ENCODE measurements at regions not wholly inside any gene's neighbourhood (a gene's known extent, or its start where the extent isn't known, plus 50 kb on each side); places are given as distances from the start of the nearest gene placed in this dataset.

DNA sequence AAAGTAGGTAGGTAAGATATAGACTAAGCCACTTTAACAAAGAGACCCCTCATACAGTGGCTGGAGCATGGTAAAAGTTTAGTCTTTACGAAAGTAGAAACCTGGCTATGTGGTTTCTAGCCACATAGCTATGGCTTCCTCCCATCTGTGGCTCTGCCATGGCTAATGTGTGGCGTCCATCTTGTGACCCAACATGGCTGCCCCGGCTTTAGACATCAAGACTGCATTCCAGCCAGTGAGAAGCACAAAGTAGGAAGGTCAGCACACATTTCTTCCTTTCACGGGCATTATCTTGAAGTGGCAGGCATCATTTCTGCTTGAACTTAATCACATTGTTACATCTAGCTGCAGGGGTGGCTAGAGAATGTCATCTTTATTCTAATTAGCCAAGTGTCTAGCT, 148.3 kb downstream of the TBX5 start:
- no peak overlapping the region for H2AFZ ChIP-seq (ENCODE audit: low read depth, low read length, poor library complexity, severe bottlenecking)
- RAD21 ChIA-PET (ENCODE audit: low non-redundant PET in 1 of 2, low total read pairs in 2 of 2, uncharacterized antibody in 2 of 2, unreplicated experiment in 2 of 2) = no interaction called here
- H3K4me2 ChIP-seq (ENCODE audit: low read length) = no peak overlapping the region
- POLR2A ChIA-PET = no interaction called here
- H3K9ac ChIP-seq (ENCODE audit: low read length) = no peak overlapping the region
- intact Hi-C loops (cut with micrococcal nuclease) = no loop called here
- no peak for DNase-seq (ENCODE audit: low read depth, low spot score)
- TF ChIP-seq CBX3 (IDR thresholded peaks at IDR 0.05; ENCODE audit: low read depth) (no peak), YY1 (IDR thresholded peaks at IDR 0.05; ENCODE audit: extremely low read depth, insufficient replicate concordance, low read depth, low read length) (peak; percentile 84)
- CTCF ChIA-PET = no interaction called here
- no peaks in the 10 kb centered on the region for H3K4me1 ChIP-seq (ENCODE audit: control insufficient read depth in 1 of 2, insufficient read depth in 2 of 2, low read length in 2 of 2)
- H3K79me2 ChIP-seq (ENCODE audit: insufficient read depth, low read length) = no peaks in the 10 kb centered on the region
- H3K9me2 ChIP-seq (ENCODE audit: insufficient read depth) = no peaks in the 10 kb centered on the region
- H3K4me3 ChIP-seq (replicated peaks in 1 of 2; ENCODE audit: low read depth in 1 of 2, low read length in 2 of 2) = no peak overlapping the region
- no peaks in the 10 kb centered on the region for H4K20me1 ChIP-seq (ENCODE audit: insufficient read depth)
- H3K9me3 ChIP-seq (ENCODE audit: control insufficient read depth in 1 of 2, insufficient read depth in 1 of 2, low read depth in 1 of 2, low read length in 2 of 2) = no peaks in the 10 kb centered on the region
- no TSS peak for BruUV-seq (replicated peaks)
- no peak for ATAC-seq
- no peaks in the 10 kb centered on the region for H3K27me3 ChIP-seq (ENCODE audit: insufficient read depth, low read length)
- H3K36me3 ChIP-seq (ENCODE audit: control insufficient read depth in 1 of 2, insufficient read depth in 2 of 2, low read length in 2 of 2) = no peaks in the 10 kb centered on the region
- H3K27ac ChIP-seq (ENCODE audit: low read depth, low read length) = no peak overlapping the region

GRCh38 chr12:114254998-114255397, 150.9 kb downstream of the TBX5 start:
- no peak overlapping the region for H2AFZ ChIP-seq (ENCODE audit: low read depth, low read length, poor library complexity, severe bottlenecking)
- ChIA-PET POLR2A (no interaction called here), RAD21 (ENCODE audit: low non-redundant PET in 1 of 2, low total read pairs in 2 of 2, uncharacterized antibody in 2 of 2, unreplicated experiment in 2 of 2) (no interaction called here), CTCF (no interaction called here)
- no peak overlapping the region for H3K9ac ChIP-seq (ENCODE audit: low read length)
- BruUV-seq (replicated peaks) = no TSS peak
- TF ChIP-seq REST (IDR thresholded peaks at IDR 0.05; ENCODE audit: low read depth) (no peak), SP1 (IDR thresholded peaks at IDR 0.05; ENCODE audit: low read depth) (no peak), CEBPB (IDR thresholded peaks at IDR 0.05; ENCODE audit: low read depth) (no peak), POLR2A (IDR thresholded peaks at IDR 0.05; ENCODE audit: borderline replicate concordance, extremely low read depth, insufficient read depth, insufficient read length) (no peak), ELF1 (IDR thresholded peaks at IDR 0.05; ENCODE audit: borderline replicate concordance, low read depth) (peak; percentile 19; the same call in 1 of the 2 replicates), ZFX (IDR thresholded peaks at IDR 0.05) (no peak), ZBTB33 (IDR thresholded peaks at IDR 0.05; ENCODE audit: extremely low read depth, insufficient replicate concordance, low read length) (no peak)
- no peaks in the 10 kb centered on the region for H3K9me2 ChIP-seq (ENCODE audit: insufficient read depth)
- no peak overlapping the region for H3K4me2 ChIP-seq (ENCODE audit: low read length)
- ATAC-seq (no peak), DNase-seq (ENCODE audit: low read depth, low spot score) (no peak)
- no peaks in the 10 kb centered on the region for H3K9me3 ChIP-seq (ENCODE audit: control insufficient read depth in 1 of 2, insufficient read depth in 1 of 2, low read depth in 1 of 2, low read length in 2 of 2)
- no peaks in the 10 kb centered on the region for H3K27me3 ChIP-seq (ENCODE audit: insufficient read depth, low read length)
- intact Hi-C loops (cut with micrococcal nuclease) = no loop called here
- H4K20me1 ChIP-seq (ENCODE audit: insufficient read depth) = no peaks in the 10 kb centered on the region
- no peak overlapping the region for H3K4me3 ChIP-seq (replicated peaks in 1 of 2; ENCODE audit: low read depth in 1 of 2, low read length in 2 of 2)
- H3K79me2 ChIP-seq (ENCODE audit: insufficient read depth, low read length) = no peaks in the 10 kb centered on the region
- no peak overlapping the region for H3K27ac ChIP-seq (ENCODE audit: low read depth, low read length)
- no peaks in the 10 kb centered on the region for H3K36me3 ChIP-seq (ENCODE audit: control insufficient read depth in 1 of 2, insufficient read depth in 2 of 2, low read length in 2 of 2)
- no peaks in the 10 kb centered on the region for H3K4me1 ChIP-seq (ENCODE audit: control insufficient read depth in 1 of 2, insufficient read depth in 2 of 2, low read length in 2 of 2)
